ENCODE measurements at regions not wholly inside any gene's neighbourhood (a gene's known extent, or its start where the extent isn't known, plus 50 kb on each side); places are given as distances from the start of the nearest gene placed in this dataset.

DNA sequence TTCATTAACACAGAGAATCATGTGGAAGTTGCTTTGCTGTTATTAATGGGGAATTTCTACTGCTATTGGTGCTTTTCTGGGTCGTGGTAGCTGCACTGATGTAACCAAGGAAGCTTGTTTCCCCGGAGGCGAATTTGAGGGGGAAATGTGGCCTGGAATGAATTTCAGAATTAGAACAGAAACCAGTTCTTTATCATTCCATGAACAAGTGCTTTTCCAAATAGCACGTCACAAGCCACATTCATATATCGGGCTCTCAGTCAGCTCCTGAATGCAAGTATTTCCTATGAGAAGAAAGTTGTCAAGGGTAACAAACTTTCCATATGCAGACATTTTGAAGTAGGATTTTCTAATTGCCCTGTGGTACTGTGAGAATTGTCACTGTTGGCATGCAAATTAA, 1353.2 kb downstream of the AACS start:
- H3K4me2 ChIP-seq = no peak overlapping the region
- H4K20me1 ChIP-seq (replicated peaks; ENCODE audit: insufficient read depth) = no peaks in the 10 kb centered on the region
- no peaks in the 10 kb centered on the region for H3K4me1 ChIP-seq (ENCODE audit: insufficient read depth)
- Mint-ChIP-seq H3K4me1 (no peaks in the 10 kb centered on the region), H3K27me3 (ENCODE audit: insufficient read depth, low read depth, poor library complexity) (no peaks in the 10 kb centered on the region), H3K36me3 (ENCODE audit: low read depth) (peaks cover 28% of the 10 kb centered on the region; the same call in 2 of the 3 replicates), H3K9me3 (peaks cover 96% of the 10 kb centered on the region), H3K27ac (no peak overlapping the region), H3K4me3 (no peak overlapping the region)
- H3K9me2 ChIP-seq (ENCODE audit: insufficient read depth) = no peaks in the 10 kb centered on the region
- H3F3A ChIP-seq (replicated peaks; ENCODE audit: low read depth) = no peaks in the 10 kb centered on the region
- no peak overlapping the region for H2AFZ ChIP-seq
- no peaks in the 10 kb centered on the region for H3K79me2 ChIP-seq (replicated peaks; ENCODE audit: insufficient read depth)
- no peak overlapping the region for H3K27ac ChIP-seq (ENCODE audit: low read depth)
- no peak for ATAC-seq
- no peak overlapping the region for H3K4me3 ChIP-seq
- H3K27me3 ChIP-seq (ENCODE audit: insufficient read depth) = no peaks in the 10 kb centered on the region
- no peak for DNase-seq (ENCODE audit: low spot score)
- TF ChIP-seq STAT1 (IDR thresholded peaks at IDR 0.05; ENCODE audit: unreplicated experiment) (no peak), EZH2 (IDR thresholded peaks at IDR 0.05; ENCODE audit: low read depth, unreplicated experiment) (no peak), CREB1 (CRISPR knock-in tag; IDR thresholded peaks at IDR 0.05; ENCODE audit: low read depth) (no peak), POLR2AphosphoS5 (IDR thresholded peaks at IDR 0.05; ENCODE audit: low read depth) (no peak)
- TF ChIP-seq, protein P1, sequence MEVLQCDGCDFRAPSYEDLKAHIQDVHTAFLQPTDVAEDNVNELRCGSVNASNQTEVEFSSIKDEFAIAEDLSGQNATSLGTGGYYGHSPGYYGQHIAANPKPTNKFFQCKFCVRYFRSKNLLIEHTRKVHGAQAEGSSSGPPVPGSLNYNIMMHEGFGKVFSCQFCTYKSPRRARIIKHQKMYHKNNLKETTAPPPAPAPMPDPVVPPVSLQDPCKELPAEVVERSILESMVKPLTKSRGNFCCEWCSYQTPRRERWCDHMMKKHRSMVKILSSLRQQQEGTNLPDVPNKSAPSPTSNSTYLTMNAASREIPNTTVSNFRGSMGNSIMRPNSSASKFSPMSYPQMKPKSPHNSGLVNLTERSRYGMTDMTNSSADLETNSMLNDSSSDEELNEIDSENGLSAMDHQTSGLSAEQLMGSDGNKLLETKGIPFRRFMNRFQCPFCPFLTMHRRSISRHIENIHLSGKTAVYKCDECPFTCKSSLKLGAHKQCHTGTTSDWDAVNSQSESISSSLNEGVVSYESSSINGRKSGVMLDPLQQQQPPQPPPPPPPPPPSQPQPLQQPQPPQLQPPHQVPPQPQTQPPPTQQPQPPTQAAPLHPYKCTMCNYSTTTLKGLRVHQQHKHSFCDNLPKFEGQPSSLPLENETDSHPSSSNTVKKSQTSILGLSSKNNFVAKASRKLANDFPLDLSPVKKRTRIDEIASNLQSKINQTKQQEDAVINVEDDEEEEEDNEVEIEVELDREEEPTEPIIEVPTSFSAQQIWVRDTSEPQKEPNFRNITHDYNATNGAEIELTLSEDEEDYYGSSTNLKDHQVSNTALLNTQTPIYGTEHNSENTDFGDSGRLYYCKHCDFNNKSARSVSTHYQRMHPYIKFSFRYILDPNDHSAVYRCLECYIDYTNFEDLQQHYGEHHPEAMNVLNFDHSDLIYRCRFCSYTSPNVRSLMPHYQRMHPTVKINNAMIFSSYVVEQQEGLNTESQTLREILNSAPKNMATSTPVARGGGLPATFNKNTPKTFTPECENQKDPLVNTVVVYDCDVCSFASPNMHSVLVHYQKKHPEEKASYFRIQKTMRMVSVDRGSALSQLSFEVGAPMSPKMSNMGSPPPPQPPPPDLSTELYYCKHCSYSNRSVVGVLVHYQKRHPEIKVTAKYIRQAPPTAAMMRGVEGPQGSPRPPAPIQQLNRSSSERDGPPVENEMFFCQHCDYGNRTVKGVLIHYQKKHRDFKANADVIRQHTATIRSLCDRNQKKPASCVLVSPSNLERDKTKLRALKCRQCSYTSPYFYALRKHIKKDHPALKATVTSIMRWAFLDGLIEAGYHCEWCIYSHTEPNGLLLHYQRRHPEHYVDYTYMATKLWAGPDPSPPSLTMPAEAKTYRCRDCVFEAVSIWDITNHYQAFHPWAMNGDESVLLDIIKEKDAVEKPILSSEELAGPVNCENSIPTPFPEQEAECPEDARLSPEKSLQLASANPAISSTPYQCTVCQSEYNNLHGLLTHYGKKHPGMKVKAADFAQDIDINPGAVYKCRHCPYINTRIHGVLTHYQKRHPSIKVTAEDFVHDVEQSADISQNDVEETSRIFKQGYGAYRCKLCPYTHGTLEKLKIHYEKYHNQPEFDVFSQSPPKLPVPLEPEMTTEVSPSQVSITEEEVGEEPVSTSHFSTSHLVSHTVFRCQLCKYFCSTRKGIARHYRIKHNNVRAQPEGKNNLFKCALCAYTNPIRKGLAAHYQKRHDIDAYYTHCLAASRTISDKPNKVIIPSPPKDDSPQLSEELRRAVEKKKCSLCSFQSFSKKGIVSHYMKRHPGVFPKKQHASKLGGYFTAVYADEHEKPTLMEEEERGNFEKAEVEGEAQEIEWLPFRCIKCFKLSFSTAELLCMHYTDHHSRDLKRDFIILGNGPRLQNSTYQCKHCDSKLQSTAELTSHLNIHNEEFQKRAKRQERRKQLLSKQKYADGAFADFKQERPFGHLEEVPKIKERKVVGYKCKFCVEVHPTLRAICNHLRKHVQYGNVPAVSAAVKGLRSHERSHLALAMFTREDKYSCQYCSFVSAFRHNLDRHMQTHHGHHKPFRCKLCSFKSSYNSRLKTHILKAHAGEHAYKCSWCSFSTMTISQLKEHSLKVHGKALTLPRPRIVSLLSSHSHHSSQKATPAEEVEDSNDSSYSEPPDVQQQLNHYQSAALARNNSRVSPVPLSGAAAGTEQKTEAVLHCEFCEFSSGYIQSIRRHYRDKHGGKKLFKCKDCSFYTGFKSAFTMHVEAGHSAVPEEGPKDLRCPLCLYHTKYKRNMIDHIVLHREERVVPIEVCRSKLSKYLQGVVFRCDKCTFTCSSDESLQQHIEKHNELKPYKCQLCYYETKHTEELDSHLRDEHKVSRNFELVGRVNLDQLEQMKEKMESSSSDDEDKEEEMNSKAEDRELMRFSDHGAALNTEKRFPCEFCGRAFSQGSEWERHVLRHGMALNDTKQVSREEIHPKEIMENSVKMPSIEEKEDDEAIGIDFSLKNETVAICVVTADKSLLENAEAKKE (CRISPR knock-in tag; IDR thresholded peaks at IDR 0.05) = no peak
- no peaks in the 10 kb centered on the region for H3K36me3 ChIP-seq (ENCODE audit: insufficient read depth)

DNA sequence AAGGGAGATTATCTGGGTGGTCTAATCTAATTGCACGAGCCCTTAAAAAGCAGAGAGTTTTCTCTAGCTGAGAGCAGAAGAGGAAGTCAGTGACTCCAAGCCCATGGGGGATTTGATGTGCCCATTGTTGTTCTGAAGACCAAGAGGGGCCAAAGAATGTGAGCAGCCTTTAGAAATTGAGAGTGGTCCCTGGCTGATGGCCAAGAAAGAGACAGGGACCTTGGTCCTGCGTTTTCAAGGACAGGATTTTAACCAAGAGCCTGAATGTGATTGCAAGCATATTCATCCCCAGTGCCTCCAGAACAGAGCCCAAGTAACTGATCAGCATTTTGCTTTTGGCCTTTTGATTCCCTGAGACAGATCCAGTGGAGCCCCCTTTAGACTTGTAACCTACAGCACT, 1353.9 kb downstream of the AACS start:
- Histone ChIP-seq H4K20me1 (replicated peaks; ENCODE audit: insufficient read depth) (no peaks in the 10 kb centered on the region), H3K27ac (ENCODE audit: low read depth) (no peak overlapping the region), H3K36me3 (ENCODE audit: insufficient read depth) (no peaks in the 10 kb centered on the region), H3K27me3 (ENCODE audit: insufficient read depth) (no peaks in the 10 kb centered on the region), H3F3A (replicated peaks; ENCODE audit: low read depth) (no peaks in the 10 kb centered on the region), H2AFZ (no peak overlapping the region), H3K9me2 (ENCODE audit: insufficient read depth) (no peaks in the 10 kb centered on the region), H3K4me1 (ENCODE audit: insufficient read depth) (no peaks in the 10 kb centered on the region), H3K4me3 (no peak overlapping the region), H3K4me2 (no peak overlapping the region), H3K79me2 (replicated peaks; ENCODE audit: insufficient read depth) (no peaks in the 10 kb centered on the region)
- Mint-ChIP-seq H3K9me3 (peaks cover 96% of the 10 kb centered on the region), H3K27me3 (ENCODE audit: insufficient read depth, low read depth, poor library complexity) (no peaks in the 10 kb centered on the region), H3K36me3 (ENCODE audit: low read depth) (peaks cover 28% of the 10 kb centered on the region; the same call in 2 of the 3 replicates), H3K4me1 (no peaks in the 10 kb centered on the region), H3K27ac (no peak overlapping the region), H3K4me3 (no peak overlapping the region)
- ATAC-seq (no peak), DNase-seq (ENCODE audit: low spot score) (no peak)
- TF ChIP-seq, protein P2, sequence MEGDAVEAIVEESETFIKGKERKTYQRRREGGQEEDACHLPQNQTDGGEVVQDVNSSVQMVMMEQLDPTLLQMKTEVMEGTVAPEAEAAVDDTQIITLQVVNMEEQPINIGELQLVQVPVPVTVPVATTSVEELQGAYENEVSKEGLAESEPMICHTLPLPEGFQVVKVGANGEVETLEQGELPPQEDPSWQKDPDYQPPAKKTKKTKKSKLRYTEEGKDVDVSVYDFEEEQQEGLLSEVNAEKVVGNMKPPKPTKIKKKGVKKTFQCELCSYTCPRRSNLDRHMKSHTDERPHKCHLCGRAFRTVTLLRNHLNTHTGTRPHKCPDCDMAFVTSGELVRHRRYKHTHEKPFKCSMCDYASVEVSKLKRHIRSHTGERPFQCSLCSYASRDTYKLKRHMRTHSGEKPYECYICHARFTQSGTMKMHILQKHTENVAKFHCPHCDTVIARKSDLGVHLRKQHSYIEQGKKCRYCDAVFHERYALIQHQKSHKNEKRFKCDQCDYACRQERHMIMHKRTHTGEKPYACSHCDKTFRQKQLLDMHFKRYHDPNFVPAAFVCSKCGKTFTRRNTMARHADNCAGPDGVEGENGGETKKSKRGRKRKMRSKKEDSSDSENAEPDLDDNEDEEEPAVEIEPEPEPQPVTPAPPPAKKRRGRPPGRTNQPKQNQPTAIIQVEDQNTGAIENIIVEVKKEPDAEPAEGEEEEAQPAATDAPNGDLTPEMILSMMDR (conservative IDR thresholded peaks at IDR 0.05; ENCODE audit: low read depth in 2 of 2) = no peak
- TF ChIP-seq STAT1 (IDR thresholded peaks at IDR 0.05; ENCODE audit: unreplicated experiment) (no peak), EZH2phosphoT487 (IDR thresholded peaks at IDR 0.05; ENCODE audit: unreplicated experiment) (no peak), EZH2 (IDR thresholded peaks at IDR 0.05; ENCODE audit: low read depth, unreplicated experiment) (no peak), CREB1 (CRISPR knock-in tag; IDR thresholded peaks at IDR 0.05; ENCODE audit: low read depth) (no peak), POLR2AphosphoS5 (IDR thresholded peaks at IDR 0.05; ENCODE audit: low read depth) (no peak), NANOG (IDR thresholded peaks at IDR 0.05; ENCODE audit: borderline replicate concordance) (no peak), ZNF114 (CRISPR knock-in tag; IDR thresholded peaks at IDR 0.05) (no peak)
- TF ChIP-seq, protein P3, sequence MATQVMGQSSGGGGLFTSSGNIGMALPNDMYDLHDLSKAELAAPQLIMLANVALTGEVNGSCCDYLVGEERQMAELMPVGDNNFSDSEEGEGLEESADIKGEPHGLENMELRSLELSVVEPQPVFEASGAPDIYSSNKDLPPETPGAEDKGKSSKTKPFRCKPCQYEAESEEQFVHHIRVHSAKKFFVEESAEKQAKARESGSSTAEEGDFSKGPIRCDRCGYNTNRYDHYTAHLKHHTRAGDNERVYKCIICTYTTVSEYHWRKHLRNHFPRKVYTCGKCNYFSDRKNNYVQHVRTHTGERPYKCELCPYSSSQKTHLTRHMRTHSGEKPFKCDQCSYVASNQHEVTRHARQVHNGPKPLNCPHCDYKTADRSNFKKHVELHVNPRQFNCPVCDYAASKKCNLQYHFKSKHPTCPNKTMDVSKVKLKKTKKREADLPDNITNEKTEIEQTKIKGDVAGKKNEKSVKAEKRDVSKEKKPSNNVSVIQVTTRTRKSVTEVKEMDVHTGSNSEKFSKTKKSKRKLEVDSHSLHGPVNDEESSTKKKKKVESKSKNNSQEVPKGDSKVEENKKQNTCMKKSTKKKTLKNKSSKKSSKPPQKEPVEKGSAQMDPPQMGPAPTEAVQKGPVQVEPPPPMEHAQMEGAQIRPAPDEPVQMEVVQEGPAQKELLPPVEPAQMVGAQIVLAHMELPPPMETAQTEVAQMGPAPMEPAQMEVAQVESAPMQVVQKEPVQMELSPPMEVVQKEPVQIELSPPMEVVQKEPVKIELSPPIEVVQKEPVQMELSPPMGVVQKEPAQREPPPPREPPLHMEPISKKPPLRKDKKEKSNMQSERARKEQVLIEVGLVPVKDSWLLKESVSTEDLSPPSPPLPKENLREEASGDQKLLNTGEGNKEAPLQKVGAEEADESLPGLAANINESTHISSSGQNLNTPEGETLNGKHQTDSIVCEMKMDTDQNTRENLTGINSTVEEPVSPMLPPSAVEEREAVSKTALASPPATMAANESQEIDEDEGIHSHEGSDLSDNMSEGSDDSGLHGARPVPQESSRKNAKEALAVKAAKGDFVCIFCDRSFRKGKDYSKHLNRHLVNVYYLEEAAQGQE (IDR thresholded peaks at IDR 0.05; ENCODE audit: unreplicated experiment) = no peak
